ENCODE measurements at regions not wholly inside any gene's neighbourhood (a gene's known extent, or its start where the extent isn't known, plus 50 kb on each side); places are given as distances from the start of the nearest gene placed in this dataset.
"Not testable (repeated sequence)": the region's sequence is repeated elsewhere in the genome, so short reads cannot be mapped to it uniquely, and the experiment has no call there.

- DNase-seq = no peak
Observed at GRCh38 chrX:26851981-26852380, 611.2 kb downstream of the PPP4R3C start.

- no peak for DNase-seq
Observed at GRCh38 chrX:26848511-26848910, 614.6 kb downstream of the PPP4R3C start.

GRCh38 chrX:26845056-26845455 is 618.1 kb downstream of the PPP4R3C start:
- no peak for DNase-seq

GRCh38 chrX:26822448-26822847 is 606.5 kb downstream of the MAGEB5 start:
- no peak for DNase-seq

GRCh38 chrX:26789751-26790150 is 573.8 kb downstream of the MAGEB5 start:
- DNase-seq = no peak

- no peak for DNase-seq
Observed at GRCh38 chrX:26788402-26788998, 572.5 kb downstream of the MAGEB5 start.

- DNase-seq = no peak
Observed at GRCh38 chrX:26783512-26784225, 567.7 kb downstream of the MAGEB5 start.

- DNase-seq = no peak
Observed at GRCh38 chrX:26778320-26778888, 562.4 kb downstream of the MAGEB5 start.

- no peak for DNase-seq
Observed at GRCh38 chrX:26762253-26762652, 546.3 kb downstream of the MAGEB5 start.

GRCh38 chrX:26755760-26756159 is 539.8 kb downstream of the MAGEB5 start:
- not testable (repeated sequence) for DNase-seq

GRCh38 chrX:26747877-26748276 is 531.9 kb downstream of the MAGEB5 start:
- no peak for DNase-seq

- no peak for DNase-seq
Observed at GRCh38 chrX:26722666-26723428, 506.9 kb downstream of the MAGEB5 start.

GRCh38 chrX:26672571-26672970 is 456.6 kb downstream of the MAGEB5 start:
- no peak for DNase-seq

- no peak for DNase-seq
Observed at GRCh38 chrX:26670521-26670920, 454.6 kb downstream of the MAGEB5 start.

- no peak for DNase-seq
Observed at GRCh38 chrX:26664919-26665318, 448.9 kb downstream of the MAGEB5 start.

GRCh38 chrX:26653050-26653449 is 437.1 kb downstream of the MAGEB5 start:
- DNase-seq = no peak

GRCh38 chrX:26651755-26652154 is 435.8 kb downstream of the MAGEB5 start:
- DNase-seq = no peak

GRCh38 chrX:26649534-26649933 is 433.6 kb downstream of the MAGEB5 start:
- no peak for DNase-seq

GRCh38 chrX:26631385-26631784 is 415.4 kb downstream of the MAGEB5 start:
- DNase-seq = no peak

- no peak for DNase-seq
Observed at GRCh38 chrX:26613956-26614355, 398.0 kb downstream of the MAGEB5 start.

- DNase-seq = no peak
Observed at GRCh38 chrX:26606971-26607370, 391.0 kb downstream of the MAGEB5 start.

- no peak for DNase-seq
Observed at GRCh38 chrX:26597981-26598380, 382.0 kb downstream of the MAGEB5 start.

- DNase-seq = no peak
Observed at GRCh38 chrX:26590849-26591248, 374.9 kb downstream of the MAGEB5 start.

GRCh38 chrX:26586570-26586969 is 370.6 kb downstream of the MAGEB5 start:
- no peak for DNase-seq

Data from CD4-positive, alpha-beta T cell treated with Interleukin-12 subunit alpha and Interleukin-12 subunit beta, for 1 hour (primary cell).